22Rv1 (cell line): ENCODE measurements at regions not wholly inside any gene's neighbourhood (a gene's known extent, or its start where the extent isn't known, plus 50 kb on each side); places are given as distances from the start of the nearest gene placed in this dataset.

Experiments used
- ZFX ChIP-seq: fragments of 450-650 bp; IDR thresholded peaks from 2 replicates; pipeline ENCODE4 v1.6.1; 2017; ENCODE audit warnings: antibody characterized with exemption, borderline replicate concordance
- TF ChIP-seq, protein P1 (sequence below): fragments of 450-650 bp; IDR thresholded peaks from 2 replicates; pipeline ENCODE4 v1.5.1; 2017; ENCODE audit warnings: mild to moderate bottlenecking

DNA sequence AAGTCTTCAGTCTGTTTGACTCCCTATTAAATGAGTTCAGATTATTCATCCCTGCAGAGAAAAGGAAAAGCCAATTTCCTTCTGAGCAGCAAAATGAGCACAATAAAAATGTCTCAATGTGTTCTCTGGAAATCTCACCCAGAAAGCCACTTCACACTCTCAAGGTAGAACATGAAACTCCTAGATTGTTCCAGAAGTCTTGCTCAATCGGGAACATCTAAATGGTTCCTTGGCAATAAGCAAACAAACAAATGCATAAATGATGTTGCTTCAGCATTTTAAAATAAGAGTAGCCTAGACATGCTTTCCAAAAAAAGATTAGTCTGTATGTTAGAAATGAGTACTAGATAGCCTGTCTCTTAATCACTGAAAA, 59.7 kb upstream of the TNFRSF19 start:
- no peak for TF ChIP-seq ZFX
- TF ChIP-seq, protein P1, sequence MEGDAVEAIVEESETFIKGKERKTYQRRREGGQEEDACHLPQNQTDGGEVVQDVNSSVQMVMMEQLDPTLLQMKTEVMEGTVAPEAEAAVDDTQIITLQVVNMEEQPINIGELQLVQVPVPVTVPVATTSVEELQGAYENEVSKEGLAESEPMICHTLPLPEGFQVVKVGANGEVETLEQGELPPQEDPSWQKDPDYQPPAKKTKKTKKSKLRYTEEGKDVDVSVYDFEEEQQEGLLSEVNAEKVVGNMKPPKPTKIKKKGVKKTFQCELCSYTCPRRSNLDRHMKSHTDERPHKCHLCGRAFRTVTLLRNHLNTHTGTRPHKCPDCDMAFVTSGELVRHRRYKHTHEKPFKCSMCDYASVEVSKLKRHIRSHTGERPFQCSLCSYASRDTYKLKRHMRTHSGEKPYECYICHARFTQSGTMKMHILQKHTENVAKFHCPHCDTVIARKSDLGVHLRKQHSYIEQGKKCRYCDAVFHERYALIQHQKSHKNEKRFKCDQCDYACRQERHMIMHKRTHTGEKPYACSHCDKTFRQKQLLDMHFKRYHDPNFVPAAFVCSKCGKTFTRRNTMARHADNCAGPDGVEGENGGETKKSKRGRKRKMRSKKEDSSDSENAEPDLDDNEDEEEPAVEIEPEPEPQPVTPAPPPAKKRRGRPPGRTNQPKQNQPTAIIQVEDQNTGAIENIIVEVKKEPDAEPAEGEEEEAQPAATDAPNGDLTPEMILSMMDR, result no peak
